Tibial artery (tissue), 4 donors: ENCODE measurements at regions not wholly inside any gene's neighbourhood (a gene's known extent, or its start where the extent isn't known, plus 50 kb on each side); places are given as distances from the start of the nearest gene placed in this dataset.
A peak's percentile ranks its signal among the peaks of the same experiment; 100 is the strongest.

Experiments
- DNase-seq, 2 donors: peaks; one replicate each; pipeline ENCODE4 v3.0.0-alpha.2; 2019
- H3K27ac ChIP-seq, 2 donors: fragments of 200-600 bp; sonication (generic) in 1 of 2; 1 replicate in 1 of 2; 2 replicates in 1 of 2; pipeline ENCODE4 v1.5.1; 2018 to 2019; ENCODE audit warnings: mild to moderate bottlenecking in 1 of 2
- H3K27me3 ChIP-seq, 2 donors: fragments of 200-600 bp; sonication (generic) in 1 of 2; one replicate each; pipeline versions ENCODE4 v1.5.1 to v1.6.0; 2016 to 2019
- H3K36me3 ChIP-seq, 3 donors: fragments of 200-600 bp; sonication (generic) in 2 of 3; one replicate each; pipeline ENCODE4 v1.5.1; 2016 to 2019; ENCODE audit warnings: mild to moderate bottlenecking in 2 of 3
- H3K4me1 ChIP-seq, 4 donors: fragments of 200-600 bp; sonication (generic) in 2 of 4; 1 replicate in 3 of 4; 2 replicates in 1 of 4; pipeline ENCODE4 v1.5.1; 2016 to 2019
- H3K4me3 ChIP-seq, 2 donors: fragments of 200-600 bp; sonication (generic) in 1 of 2; 1 replicate in 1 of 2; 2 replicates in 1 of 2; pipeline ENCODE4 v1.5.1; 2018 to 2019; ENCODE audit warnings: mild to moderate bottlenecking in 2 of 2
- H3K9me3 ChIP-seq, 3 donors: fragments of 200-600 bp; sonication (generic) in 1 of 3; one replicate each; pipeline ENCODE4 v1.5.1; 2016 to 2019
- CTCF ChIP-seq, 2 experiments: fragments of 200-600 bp in 1 of 2; fragments of 450-650 bp in 1 of 2; IDR thresholded peaks; one replicate each; pipeline ENCODE4 v1.5.1; 2017 to 2019; ENCODE audit warnings: antibody characterized with exemption in 2 of 2, mild to moderate bottlenecking in 1 of 2, moderate library complexity in 1 of 2
- intact Hi-C: fragments of 100-400 bp; cut with DNase I; formaldehyde crosslinking; loops from one replicate; pipeline ENCODE4 v1.15.0; 2023; ENCODE audit warnings: low total_unique reads

GRCh38 chr1:234689236-234689635 lies 79.3 kb upstream of the IRF2BP2 start:
- Histone ChIP-seq H3K4me1 (peaks cover 0 to 21% (median 1%) of the 10 kb centered on the region in 4 donors), H3K4me3 (no peak overlapping the region)
- intact Hi-C loops, result no loop called here

GRCh38 chr1:234687011-234687410 lies 77.0 kb upstream of the IRF2BP2 start:
- Histone ChIP-seq H3K27ac (peak overlapping the region; percentile 2 to 11), H3K27me3 (no peaks in the 10 kb centered on the region), H3K9me3 (no peaks in the 10 kb centered on the region), H3K36me3 (no peaks in the 10 kb centered on the region), H3K4me1 (peaks cover 0 to 30% (median 3%) of the 10 kb centered on the region in 4 donors), H3K4me3 (no peak overlapping the region)
- TF ChIP-seq CTCF (IDR thresholded peaks at IDR 0.05), result no peak
- intact Hi-C loops, result no loop called here
- no peak for DNase-seq

More at GRCh38 chr1:234689236-234689635, 79.3 kb upstream of the IRF2BP2 start:
- no peak for TF ChIP-seq CTCF (IDR thresholded peaks at IDR 0.05)
- H3K36me3 ChIP-seq, result no peaks in the 10 kb centered on the region
- H3K9me3 ChIP-seq, result no peaks in the 10 kb centered on the region
- H3K27me3 ChIP-seq, result no peaks in the 10 kb centered on the region
- H3K27ac ChIP-seq, result no peak overlapping the region
- DNase-seq, result no peak

GRCh38 chr1:234686035-234686434 lies 76.1 kb upstream of the IRF2BP2 start:
- Histone ChIP-seq H3K4me1 (peaks cover 0 to 30% (median 3%) of the 10 kb centered on the region in 4 donors), H3K27ac (no peak overlapping the region), H3K36me3 (no peaks in the 10 kb centered on the region), H3K9me3 (no peaks in the 10 kb centered on the region), H3K27me3 (no peaks in the 10 kb centered on the region), H3K4me3 (no peak overlapping the region)
- TF ChIP-seq CTCF (IDR thresholded peaks at IDR 0.05), result no peak
- intact Hi-C loops, result no loop called here
- no peak for DNase-seq

- DNase-seq, result peak in 1 of 2 donors; percentile 55
- H3K36me3 ChIP-seq, result no peaks in the 10 kb centered on the region
- H3K27ac ChIP-seq, result no peak overlapping the region
- no peak overlapping the region for H3K4me3 ChIP-seq
- intact Hi-C loops, result no loop called here
- peaks cover 0 to 30% (median 3%) of the 10 kb centered on the region in 4 donors for H3K4me1 ChIP-seq
- no peaks in the 10 kb centered on the region for H3K27me3 ChIP-seq
- H3K9me3 ChIP-seq, result no peaks in the 10 kb centered on the region
- no peak for TF ChIP-seq CTCF (IDR thresholded peaks at IDR 0.05)
Measured at GRCh38 chr1:234684856-234685255, 74.9 kb upstream of the IRF2BP2 start.

- intact Hi-C loops, result no loop called here
- no peak for TF ChIP-seq CTCF (IDR thresholded peaks at IDR 0.05)
- DNase-seq, result peak; percentile 76 to 82
Measured at GRCh38 chr1:234683861-234684632, 74.1 kb upstream of the IRF2BP2 start.

More at GRCh38 chr1:234683861-234684632, 74.1 kb upstream of the IRF2BP2 start:
- H3K9me3 ChIP-seq, result no peaks in the 10 kb centered on the region
- no peaks in the 10 kb centered on the region for H3K27me3 ChIP-seq
- H3K36me3 ChIP-seq, result no peaks in the 10 kb centered on the region
- no peak overlapping the region for H3K4me3 ChIP-seq
- peaks cover 0 to 30% (median 3%) of the 10 kb centered on the region in 4 donors for H3K4me1 ChIP-seq
- H3K27ac ChIP-seq, result no peak overlapping the region
